GM19023 (cell line): ENCODE measurements at regions not wholly inside any gene's neighbourhood (a gene's known extent, or its start where the extent isn't known, plus 50 kb on each side); places are given as distances from the start of the nearest gene placed in this dataset.
"Not testable (repeated sequence)": the region's sequence is repeated elsewhere in the genome, so short reads cannot be mapped to it uniquely, and the experiment has no call there.

Source experiments
- ATAC-seq: cut with Tn5 transposase; IDR thresholded peaks from one replicate; pipeline ENCODE4 v1.9.1; 2021; ENCODE audit warnings: mild to moderate bottlenecking, moderate library complexity; ENCODE audit not compliant: unreplicated experiment

DNA sequence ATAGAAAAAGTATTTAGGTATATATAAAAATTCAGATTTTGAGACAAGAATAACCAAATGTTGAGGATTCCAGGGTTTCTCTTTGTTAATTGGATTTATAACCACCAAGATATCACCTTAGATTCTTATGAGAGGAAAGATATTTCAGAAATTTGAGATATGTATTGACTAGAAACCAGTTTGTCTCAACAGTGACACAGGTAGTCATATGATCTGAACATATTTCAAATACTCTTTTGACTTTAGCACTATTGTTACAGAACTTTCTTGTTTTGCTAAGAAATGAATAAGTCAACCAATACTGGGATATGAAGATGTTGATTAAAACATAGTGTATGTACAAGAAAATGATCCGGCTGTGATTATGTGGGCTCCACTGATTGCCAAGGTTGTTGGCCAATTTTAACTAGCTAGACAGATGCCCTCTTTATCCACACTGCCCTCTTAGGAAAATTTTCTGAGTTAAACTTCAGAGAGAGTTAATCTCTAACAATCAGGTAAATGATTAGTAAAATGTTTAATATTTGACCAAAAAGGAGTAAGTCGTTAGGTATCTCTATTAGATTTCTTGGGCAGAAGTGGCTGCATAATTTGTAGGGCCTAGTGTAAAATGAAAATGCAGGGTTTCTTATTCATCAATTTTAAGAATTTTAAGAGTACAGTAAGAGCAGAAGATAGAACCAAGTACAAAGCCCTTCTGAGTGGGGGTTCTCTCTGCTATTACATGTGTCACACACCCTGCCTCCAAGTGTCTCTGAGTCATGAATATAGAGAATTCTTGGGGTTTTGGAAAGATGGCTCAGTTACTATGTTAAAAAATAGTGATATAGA, 376.0 kb downstream of the TFEC start:
- no peak for ATAC-seq

- ATAC-seq, result no peak
Observed at GRCh38 chr7:115649429-115649828, 381.1 kb downstream of the TFEC start.

DNA sequence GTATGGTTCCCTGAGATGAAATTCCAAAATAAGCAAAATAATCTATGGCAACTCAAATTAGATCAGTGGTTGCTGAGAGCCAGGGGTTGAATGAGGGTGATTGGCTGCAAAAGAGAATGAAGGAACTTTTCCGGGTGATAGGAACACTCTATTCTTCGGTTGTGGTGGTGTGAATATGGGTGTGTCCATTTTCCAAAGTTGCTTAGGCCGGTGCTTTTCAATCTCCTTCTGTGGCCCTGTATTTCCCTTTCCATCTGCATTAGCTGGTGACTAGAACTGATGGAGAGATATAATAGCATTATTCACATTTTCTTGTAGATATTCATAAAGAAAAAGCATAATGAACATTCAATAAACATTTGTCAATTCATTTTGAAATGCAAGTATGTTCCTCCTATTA, 382.9 kb downstream of the TFEC start:
- no peak for ATAC-seq

- ATAC-seq, result no peak
Observed at GRCh38 chr7:115642194-115642593, 388.4 kb downstream of the TFEC start.

DNA sequence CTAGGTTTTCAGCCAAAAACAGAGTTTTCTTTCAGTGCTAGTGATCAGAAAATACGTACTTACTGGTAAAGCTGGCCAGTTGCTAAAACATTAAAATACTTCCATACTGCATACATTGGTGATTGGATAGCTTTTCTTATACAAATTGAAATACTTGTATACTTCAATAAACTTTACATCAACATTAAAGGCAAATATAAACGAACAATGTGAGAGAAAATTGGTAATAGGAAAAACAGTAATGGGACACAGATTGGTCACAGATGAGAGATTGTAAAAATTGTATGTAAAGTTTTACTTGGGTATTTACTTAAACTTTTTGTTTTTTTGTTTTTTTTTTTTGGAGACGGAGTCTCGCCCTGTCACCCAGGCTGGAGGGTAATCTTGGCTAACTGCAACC, 391.7 kb downstream of the TFEC start:
- no peak for ATAC-seq

GRCh38 chr7:115637128-115637527, 393.4 kb downstream of the TFEC start:
- no peak for ATAC-seq

DNA sequence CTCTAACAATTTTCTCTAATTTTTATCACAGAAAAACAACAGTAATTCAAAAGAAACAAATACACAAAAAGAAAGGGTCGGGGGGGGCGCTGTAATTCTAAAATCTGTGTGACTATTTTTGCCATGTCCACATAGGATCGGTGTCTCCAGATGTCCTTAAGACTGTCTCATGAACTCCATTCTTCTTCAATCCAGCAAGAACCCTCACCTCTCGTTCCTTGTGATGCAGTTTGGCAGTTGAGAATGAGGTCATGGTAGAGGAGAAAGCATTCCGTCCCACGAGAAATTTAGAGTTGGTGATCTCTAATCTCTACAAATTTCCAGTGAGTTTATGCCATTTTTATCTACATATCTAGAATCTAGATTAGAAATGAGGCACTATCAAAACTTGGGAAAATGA, 394.7 kb downstream of the TFEC start:
- no peak for ATAC-seq

- no peak for ATAC-seq
Observed at GRCh38 chr7:115635376-115635775, 395.2 kb downstream of the TFEC start.

- ATAC-seq, result no peak
Observed at GRCh38 chr7:115634633-115635032, 395.9 kb downstream of the TFEC start.

- ATAC-seq, result no peak
Observed at GRCh38 chr7:115632636-115633035, 397.9 kb downstream of the TFEC start.

DNA sequence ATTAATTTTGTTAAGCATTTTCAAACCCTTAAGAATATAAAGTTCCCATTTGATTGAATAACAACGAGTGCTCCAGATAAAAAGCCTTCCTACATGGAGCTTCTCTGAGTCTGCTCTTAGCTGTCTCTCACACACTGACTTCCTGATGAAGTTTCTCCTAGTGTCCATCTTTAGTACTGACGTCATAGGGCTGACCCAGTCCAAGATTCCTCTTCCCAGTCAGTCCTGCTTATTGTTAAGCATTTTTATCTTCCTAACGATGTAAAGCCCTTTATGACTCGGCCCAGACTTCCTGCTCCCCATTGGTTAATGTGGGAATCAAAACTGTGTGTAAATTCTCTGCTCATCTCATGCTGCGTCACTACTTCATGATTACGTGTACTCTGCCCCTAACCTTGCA, 398.8 kb downstream of the TFEC start:
- no peak for ATAC-seq

DNA sequence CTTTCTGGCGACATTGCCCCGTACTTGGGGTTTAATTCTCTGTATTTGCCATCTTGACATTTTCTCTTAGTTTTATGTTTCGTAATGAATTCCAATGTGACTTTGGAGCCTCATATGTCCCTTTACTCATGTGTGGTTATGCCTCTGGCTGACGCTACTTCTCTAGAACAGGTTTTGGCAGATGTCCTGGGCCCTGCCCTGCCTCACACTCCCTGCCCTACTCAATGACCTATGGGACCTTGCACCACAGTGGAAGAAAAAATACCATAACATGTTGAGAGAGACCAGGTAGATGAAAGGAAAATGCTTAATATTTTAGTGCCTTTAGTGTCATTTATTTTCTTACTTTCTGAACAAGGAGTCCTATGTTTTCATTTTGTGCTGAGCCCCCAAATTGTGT, 400.5 kb downstream of the TFEC start:
- no peak for ATAC-seq

DNA sequence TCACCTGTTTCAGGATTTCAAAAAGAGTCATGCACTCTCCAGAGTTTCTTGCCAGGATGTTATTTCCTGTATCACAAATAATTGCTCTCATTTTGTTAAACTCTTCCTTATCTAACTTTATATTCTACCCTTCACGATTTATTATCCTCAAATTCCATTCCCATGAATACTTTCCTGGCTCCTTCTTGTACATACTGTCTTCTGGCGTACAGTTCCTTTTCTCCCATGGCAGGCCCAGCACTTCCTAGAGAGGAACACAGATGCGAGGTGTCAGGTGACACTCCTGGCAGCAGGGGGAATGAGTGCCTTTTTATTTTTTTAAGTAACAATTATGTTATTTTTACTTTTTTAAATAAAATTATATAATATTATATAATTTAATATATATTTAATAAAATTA, 411.9 kb downstream of the TFEC start:
- no peak for ATAC-seq

DNA sequence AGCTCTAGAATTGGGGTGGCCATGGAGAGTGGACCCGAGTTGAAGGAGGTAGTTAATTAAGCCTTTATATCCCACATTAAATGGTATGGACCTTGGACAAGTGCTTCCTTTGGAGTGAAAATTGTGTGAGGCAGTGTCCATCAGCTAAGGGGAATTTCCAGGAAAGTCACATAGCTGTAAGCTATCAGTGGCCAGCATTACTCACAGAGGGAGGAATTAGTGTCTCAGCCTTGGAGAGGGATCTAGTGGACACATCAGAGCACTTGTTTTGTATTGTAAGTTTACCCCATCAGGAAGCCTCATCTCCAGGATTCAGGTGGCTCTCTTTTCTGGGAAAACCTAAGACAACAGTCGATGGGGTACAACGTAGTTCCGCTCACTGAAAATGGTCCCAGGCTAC, 416.7 kb downstream of the TFEC start:
- no peak for ATAC-seq

DNA sequence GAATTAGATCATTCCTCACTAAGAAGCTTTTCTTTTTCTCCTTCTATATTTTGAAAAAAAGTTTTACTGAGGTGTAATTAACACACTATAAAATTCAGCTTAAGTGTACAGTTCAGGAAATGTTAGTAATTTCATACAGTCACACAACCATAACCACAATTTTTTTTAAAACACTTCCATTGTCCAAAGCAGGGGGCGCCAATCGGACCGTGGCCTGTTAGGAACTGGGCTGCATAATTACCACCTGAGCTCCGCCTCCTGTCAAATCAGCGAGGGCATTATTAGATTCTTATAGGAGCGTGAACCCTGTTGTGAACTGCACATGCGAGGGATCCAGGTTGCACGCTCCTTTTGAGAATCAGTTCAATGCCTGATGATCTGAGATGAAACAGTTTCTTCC, 427.1 kb downstream of the TFEC start:
- no peak for ATAC-seq

GRCh38 chr7:115600207-115600606, 430.4 kb downstream of the TFEC start:
- ATAC-seq, result no peak

DNA sequence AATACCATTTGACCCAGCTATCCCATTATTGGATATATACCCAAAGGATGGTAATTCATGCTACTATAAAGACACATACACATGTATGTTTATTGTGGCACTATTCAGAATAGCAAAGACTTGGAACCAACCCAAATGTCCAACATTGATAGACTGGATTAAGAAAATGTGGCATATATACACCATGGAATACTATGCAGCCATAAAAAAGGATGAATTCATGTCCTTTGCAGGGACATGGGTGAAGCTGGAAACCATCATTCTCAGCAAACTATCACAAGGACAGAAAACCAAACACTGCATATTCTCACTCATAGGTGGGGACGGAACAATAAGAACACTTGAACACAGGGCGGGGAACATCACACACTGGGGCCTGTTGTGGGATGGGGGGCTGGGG, 431.4 kb downstream of the TFEC start:
- ATAC-seq, result not testable (repeated sequence)

- ATAC-seq, result not testable (repeated sequence)
Observed at GRCh38 chr7:115597220-115597619, 433.3 kb downstream of the TFEC start.

- no peak for ATAC-seq
Observed at GRCh38 chr7:115593111-115593510, 437.5 kb downstream of the TFEC start.

DNA sequence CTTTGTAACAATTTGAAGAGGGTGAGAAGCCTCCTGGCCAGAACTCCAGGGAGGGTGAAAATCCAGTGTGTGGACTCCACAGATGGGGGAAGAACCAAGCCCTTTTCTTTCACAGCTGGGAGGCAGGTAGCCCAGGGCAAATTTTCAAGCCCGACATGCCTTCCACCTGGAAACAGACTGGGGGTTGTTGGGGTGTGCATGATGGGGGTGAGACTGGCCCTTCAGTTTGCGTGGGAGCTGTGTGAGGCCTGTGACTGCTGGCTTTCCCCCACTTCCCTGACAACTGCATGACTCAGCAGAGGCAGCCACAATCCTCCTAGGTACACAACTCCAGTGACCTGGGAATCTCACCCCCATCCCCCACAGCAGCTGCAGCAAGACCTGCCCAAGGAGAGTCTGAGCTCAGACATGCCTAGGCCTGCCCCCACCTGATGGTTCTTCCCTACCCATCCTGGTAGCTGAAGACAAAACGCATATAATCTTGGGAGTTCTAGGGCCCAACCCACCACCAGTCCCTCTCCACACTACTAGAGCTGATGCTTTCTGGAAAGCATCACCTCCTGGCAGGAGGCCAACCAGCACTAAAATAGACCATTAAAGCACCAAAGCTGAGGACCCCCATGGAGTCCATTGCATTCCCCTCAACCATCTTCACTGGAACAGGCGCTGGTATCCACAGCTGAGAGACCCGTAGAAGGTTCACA, 445.4 kb downstream of the TFEC start:
- ATAC-seq, result no peak

GRCh38 chr7:115582956-115583355, 447.6 kb downstream of the TFEC start:
- no peak for ATAC-seq

DNA sequence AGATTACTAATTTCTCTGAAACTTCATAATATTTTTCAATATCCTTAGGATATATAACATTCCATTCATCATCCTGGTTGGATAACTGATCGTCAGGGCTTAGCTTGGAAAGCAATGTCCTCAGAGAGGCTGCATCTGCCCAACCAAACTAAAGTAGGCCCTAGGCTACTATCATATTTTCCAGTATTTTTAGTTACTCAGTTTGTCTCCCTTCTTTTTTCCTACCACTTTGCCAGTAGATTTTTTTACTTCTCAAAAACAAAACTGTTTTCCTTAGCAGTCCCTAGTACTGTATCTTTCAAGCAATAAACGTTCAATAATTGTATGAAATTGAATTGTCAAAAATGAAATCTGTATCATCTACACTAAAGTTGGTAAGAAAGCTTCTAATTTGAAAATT, 452.0 kb downstream of the TFEC start:
- ATAC-seq, result no peak
